Mammary epithelial cell (primary cell): ENCODE measurements at regions not wholly inside any gene's neighbourhood (a gene's known extent, or its start where the extent isn't known, plus 50 kb on each side); places are given as distances from the start of the nearest gene placed in this dataset.
"Not testable (repeated sequence)": the region's sequence is repeated elsewhere in the genome, so short reads cannot be mapped to it uniquely, and the experiment has no call there.

ENCODE experiments used
- EZH2 ChIP-seq: IDR thresholded peaks from 2 replicates; pipeline ENCODE4 v1.6.1; 2012; ENCODE audit warnings: low read length, inconsistent platforms, borderline replicate concordance
- TF ChIP-seq, protein P1 (sequence below), 2 donors: IDR thresholded peaks in 1 of 2; conservative IDR thresholded peaks in 1 of 2; 2 replicates each; pipeline ENCODE4 v1.5.1; 2011 to 2012; ENCODE audit warnings: inconsistent platforms in 2 of 2, low read length in 2 of 2, mild to moderate bottlenecking in 2 of 2, control low read depth in 1 of 2, low read depth in 1 of 2; ENCODE audit not compliant: insufficient read depth in 1 of 2; ENCODE audit errors: extremely low read depth in 1 of 2

DNA sequence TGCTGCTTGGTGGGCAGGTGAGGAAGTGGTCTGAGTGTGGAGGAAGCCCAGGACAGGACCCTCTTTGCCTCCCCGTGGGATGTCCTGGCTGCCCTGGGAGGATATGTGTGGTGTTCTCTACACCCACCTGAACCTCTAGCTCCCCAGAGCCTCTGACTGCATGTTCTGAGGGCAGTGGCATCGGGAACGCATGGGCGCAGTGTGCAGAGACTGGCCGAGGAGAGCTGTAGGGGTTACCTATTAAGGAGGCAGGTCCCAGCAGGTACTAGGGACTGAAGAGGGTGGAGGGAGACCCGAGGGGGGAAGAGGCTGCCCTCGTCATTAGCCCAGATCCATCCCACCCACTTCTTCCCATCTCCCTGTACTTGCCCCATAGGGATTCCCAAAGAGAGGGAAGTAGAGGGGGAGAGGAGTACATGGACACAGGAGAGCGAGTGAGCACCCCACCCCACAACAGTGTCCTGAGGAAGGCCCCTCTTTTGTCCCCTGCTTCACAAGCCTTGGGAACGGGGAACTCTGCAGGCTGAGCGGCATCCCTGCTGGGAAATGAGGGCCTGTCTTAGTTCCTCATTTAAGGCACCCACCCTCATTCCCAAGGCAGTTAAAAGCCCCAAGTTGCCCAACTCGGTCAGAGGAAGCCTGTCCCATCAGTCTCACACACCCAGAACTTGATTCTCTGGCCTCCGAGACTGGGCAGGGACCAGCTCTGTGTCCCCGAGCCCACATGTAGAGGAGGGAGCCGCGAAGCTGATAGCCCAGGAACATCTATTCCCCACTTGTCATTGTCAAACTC lies 208.5 kb upstream of the PLGLB2 start:
- TF ChIP-seq, protein P1, sequence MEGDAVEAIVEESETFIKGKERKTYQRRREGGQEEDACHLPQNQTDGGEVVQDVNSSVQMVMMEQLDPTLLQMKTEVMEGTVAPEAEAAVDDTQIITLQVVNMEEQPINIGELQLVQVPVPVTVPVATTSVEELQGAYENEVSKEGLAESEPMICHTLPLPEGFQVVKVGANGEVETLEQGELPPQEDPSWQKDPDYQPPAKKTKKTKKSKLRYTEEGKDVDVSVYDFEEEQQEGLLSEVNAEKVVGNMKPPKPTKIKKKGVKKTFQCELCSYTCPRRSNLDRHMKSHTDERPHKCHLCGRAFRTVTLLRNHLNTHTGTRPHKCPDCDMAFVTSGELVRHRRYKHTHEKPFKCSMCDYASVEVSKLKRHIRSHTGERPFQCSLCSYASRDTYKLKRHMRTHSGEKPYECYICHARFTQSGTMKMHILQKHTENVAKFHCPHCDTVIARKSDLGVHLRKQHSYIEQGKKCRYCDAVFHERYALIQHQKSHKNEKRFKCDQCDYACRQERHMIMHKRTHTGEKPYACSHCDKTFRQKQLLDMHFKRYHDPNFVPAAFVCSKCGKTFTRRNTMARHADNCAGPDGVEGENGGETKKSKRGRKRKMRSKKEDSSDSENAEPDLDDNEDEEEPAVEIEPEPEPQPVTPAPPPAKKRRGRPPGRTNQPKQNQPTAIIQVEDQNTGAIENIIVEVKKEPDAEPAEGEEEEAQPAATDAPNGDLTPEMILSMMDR (conservative IDR thresholded peaks at IDR 0.05 in 1 of 2, IDR thresholded peaks at IDR 0.05 in 1 of 2; ENCODE audit: extremely low read depth in 1 of 2, insufficient read depth in 1 of 2, low read depth in 1 of 2, low read length in 2 of 2), result not testable (repeated sequence)
- TF ChIP-seq EZH2, result not testable (repeated sequence)
